ENCODE measurements at regions not wholly inside any gene's neighbourhood (a gene's known extent, or its start where the extent isn't known, plus 50 kb on each side); places are given as distances from the start of the nearest gene placed in this dataset.

DNA sequence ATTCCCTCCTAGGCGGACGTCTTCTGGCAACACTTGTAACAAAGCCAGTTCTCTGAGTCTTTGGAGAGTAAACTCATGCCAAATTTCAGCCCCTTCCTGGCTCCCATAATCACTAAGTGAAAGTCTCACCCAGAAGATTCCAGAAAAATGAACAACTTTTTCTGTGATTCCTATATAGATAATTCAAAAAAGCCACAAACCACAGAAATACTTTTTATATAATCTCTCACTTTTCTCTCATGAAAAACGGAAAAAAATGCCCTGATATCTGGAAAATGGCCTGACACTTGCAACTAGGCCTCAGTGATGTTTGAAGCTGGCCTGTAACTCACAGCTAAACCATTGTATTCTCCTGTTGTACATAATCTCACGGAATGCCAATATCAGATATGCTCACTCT is 296.2 kb downstream of the HTR7 start:
- TF ChIP-seq, protein P1, sequence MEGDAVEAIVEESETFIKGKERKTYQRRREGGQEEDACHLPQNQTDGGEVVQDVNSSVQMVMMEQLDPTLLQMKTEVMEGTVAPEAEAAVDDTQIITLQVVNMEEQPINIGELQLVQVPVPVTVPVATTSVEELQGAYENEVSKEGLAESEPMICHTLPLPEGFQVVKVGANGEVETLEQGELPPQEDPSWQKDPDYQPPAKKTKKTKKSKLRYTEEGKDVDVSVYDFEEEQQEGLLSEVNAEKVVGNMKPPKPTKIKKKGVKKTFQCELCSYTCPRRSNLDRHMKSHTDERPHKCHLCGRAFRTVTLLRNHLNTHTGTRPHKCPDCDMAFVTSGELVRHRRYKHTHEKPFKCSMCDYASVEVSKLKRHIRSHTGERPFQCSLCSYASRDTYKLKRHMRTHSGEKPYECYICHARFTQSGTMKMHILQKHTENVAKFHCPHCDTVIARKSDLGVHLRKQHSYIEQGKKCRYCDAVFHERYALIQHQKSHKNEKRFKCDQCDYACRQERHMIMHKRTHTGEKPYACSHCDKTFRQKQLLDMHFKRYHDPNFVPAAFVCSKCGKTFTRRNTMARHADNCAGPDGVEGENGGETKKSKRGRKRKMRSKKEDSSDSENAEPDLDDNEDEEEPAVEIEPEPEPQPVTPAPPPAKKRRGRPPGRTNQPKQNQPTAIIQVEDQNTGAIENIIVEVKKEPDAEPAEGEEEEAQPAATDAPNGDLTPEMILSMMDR (IDR thresholded peaks at IDR 0.05): no peak
- TF ChIP-seq ESRRA (CRISPR knock-in tag; IDR thresholded peaks at IDR 0.05; ENCODE audit: borderline replicate concordance) (no peak), ZNF423 (CRISPR knock-in tag; IDR thresholded peaks at IDR 0.05) (no peak), ZNF121 (CRISPR knock-in tag; IDR thresholded peaks at IDR 0.05) (no peak), FOXK1 (CRISPR knock-in tag; IDR thresholded peaks at IDR 0.05) (no peak), CBFB (CRISPR knock-in tag; IDR thresholded peaks at IDR 0.05; ENCODE audit: low read depth) (no peak), JUN (CRISPR knock-in tag; IDR thresholded peaks at IDR 0.05) (no peak), TCF7 (CRISPR knock-in tag; IDR thresholded peaks at IDR 0.05; ENCODE audit: low read depth) (no peak), ZNF416 (CRISPR knock-in tag; IDR thresholded peaks at IDR 0.05) (no peak)
- TF ChIP-seq, protein P2, sequence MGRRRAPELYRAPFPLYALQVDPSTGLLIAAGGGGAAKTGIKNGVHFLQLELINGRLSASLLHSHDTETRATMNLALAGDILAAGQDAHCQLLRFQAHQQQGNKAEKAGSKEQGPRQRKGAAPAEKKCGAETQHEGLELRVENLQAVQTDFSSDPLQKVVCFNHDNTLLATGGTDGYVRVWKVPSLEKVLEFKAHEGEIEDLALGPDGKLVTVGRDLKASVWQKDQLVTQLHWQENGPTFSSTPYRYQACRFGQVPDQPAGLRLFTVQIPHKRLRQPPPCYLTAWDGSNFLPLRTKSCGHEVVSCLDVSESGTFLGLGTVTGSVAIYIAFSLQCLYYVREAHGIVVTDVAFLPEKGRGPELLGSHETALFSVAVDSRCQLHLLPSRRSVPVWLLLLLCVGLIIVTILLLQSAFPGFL (CRISPR knock-in tag; IDR thresholded peaks at IDR 0.05; ENCODE audit: borderline replicate concordance): no peak
- TF ChIP-seq, protein P3, sequence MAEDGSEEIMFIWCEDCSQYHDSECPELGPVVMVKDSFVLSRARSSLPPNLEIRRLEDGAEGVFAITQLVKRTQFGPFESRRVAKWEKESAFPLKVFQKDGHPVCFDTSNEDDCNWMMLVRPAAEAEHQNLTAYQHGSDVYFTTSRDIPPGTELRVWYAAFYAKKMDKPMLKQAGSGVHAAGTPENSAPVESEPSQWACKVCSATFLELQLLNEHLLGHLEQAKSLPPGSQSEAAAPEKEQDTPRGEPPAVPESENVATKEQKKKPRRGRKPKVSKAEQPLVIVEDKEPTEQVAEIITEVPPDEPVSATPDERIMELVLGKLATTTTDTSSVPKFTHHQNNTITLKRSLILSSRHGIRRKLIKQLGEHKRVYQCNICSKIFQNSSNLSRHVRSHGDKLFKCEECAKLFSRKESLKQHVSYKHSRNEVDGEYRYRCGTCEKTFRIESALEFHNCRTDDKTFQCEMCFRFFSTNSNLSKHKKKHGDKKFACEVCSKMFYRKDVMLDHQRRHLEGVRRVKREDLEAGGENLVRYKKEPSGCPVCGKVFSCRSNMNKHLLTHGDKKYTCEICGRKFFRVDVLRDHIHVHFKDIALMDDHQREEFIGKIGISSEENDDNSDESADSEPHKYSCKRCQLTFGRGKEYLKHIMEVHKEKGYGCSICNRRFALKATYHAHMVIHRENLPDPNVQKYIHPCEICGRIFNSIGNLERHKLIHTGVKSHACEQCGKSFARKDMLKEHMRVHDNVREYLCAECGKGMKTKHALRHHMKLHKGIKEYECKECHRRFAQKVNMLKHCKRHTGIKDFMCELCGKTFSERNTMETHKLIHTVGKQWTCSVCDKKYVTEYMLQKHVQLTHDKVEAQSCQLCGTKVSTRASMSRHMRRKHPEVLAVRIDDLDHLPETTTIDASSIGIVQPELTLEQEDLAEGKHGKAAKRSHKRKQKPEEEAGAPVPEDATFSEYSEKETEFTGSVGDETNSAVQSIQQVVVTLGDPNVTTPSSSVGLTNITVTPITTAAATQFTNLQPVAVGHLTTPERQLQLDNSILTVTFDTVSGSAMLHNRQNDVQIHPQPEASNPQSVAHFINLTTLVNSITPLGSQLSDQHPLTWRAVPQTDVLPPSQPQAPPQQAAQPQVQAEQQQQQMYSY (CRISPR knock-in tag; IDR thresholded peaks at IDR 0.05): no peak
- TF ChIP-seq, protein P4, sequence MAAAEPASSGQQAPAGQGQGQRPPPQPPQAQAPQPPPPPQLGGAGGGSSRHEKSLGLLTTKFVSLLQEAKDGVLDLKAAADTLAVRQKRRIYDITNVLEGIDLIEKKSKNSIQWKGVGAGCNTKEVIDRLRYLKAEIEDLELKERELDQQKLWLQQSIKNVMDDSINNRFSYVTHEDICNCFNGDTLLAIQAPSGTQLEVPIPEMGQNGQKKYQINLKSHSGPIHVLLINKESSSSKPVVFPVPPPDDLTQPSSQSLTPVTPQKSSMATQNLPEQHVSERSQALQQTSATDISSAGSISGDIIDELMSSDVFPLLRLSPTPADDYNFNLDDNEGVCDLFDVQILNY (CRISPR knock-in tag; IDR thresholded peaks at IDR 0.05): no peak
- TF ChIP-seq, protein P5, sequence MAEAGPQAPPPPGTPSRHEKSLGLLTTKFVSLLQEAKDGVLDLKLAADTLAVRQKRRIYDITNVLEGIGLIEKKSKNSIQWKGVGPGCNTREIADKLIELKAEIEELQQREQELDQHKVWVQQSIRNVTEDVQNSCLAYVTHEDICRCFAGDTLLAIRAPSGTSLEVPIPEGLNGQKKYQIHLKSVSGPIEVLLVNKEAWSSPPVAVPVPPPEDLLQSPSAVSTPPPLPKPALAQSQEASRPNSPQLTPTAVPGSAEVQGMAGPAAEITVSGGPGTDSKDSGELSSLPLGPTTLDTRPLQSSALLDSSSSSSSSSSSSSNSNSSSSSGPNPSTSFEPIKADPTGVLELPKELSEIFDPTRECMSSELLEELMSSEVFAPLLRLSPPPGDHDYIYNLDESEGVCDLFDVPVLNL (CRISPR knock-in tag; IDR thresholded peaks at IDR 0.05; ENCODE audit: borderline replicate concordance, low read depth): no peak

Measured in WTC11 (cell line).